Superior temporal gyrus (tissue), 1 donor: ENCODE measurements at regions not wholly inside any gene's neighbourhood (a gene's known extent, or its start where the extent isn't known, plus 50 kb on each side); places are given as distances from the start of the nearest gene placed in this dataset.
A peak's percentile ranks its signal among the peaks of the same experiment; 100 is the strongest.

ENCODE experiments used
- DNase-seq: peaks from one replicate; pipeline ENCODE4 v3.0.0-alpha.2; 2016; ENCODE audit errors: extremely low spot score

DNA sequence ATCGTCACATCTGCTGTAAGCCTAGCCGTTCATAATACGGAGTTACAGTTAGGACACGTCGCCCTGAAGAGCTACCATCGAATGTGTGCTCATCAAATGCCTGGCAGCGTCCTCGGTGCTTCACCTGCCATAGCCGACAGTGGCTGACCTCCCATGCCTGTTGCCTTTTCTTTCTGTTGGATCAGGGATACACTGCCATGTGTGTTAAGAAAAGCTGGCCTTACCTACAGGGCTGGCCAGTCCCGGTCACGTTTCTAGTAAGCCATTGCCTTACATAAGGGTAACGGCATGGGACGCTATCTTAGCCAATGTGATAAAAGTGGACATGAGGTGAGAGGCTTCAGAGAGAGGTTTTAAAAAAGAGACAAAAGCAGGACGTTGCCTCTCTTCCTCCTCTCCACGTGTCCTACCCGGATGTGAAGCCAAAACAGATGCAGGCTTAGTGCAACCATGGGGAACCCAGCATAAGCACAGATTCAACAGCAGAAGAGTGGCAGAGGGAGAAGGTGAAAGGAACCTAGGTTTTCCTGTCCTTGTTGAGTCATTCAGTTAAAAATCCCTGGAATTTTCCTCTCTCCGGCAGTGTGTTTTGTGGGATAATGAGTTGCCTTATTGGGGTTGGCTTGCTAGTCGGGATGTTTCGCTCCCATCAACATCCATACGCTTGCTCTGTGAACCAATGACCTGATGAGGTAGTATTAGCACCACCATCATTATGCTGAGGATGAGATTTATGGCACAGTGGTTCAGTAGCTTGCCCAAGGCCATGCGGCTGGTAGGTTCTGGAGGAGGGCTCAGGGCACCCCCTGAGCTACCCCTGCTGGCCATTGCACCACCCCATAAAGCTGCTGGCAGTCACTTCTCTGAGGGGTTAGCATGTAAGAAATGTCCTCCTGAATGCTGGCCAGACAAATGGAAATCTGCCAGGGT lies 67.4 kb upstream of the B3GAT1 start:
- DNase-seq, result no peak

DNA sequence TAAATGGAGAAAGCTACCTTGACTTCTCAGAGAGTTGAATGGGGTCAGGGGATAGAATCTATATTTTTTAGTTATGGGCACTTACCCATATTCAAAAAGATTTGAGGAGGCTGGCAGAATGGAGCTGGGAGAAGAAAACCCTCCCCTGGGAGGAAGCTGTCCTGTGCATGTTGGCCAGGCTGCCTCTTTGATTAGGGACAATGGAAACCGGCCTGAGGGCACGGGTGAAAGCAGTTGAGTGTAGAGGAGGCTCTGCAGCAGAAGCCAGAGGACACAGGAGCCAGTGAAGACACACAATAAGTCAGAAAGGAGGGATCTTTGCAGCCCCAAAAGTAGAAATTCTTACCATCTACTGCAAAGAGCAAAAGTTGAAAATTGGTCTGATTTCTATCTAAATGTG lies 66.6 kb upstream of the B3GAT1 start:
- no peak for DNase-seq

DNA sequence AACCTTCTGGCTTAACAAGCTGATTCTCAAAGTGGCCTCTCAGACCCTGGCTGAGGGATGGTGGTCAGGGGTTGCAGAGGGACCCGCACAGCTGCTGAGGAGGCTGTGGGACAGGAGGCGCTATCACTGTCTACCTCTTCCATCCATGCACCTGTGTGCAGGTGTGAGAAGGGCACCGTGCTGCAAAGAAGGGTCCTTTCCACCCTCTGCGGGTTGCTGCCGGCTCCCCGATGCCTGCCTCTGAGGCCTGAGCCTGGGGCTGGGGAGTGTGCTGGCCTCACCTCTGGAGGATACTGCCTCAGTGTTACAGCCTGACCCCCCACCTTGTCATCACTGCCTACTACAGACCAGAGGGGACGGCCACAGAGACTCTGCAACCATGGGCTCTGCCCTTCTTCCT lies 66.1 kb upstream of the B3GAT1 start:
- no peak for DNase-seq

DNA sequence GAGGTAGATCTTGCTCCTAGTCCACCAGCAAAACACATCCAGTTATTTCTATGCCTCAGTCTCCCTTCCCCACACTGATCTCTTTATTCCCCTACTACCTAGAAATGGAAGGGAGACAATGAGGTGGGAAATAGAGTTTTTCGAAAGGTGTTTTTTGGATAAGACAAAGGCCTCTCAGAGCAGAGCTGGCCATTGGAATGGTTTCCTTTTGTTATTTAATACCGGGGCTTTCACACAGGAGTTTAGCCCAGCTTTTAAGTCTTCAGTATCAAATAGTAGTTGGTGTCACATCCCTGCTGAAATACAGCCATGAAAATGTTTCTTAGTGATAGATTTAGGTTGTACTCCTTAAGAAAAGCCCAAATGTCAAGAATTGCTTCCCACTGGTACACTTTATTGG lies 65.4 kb upstream of the B3GAT1 start:
- no peak for DNase-seq

DNA sequence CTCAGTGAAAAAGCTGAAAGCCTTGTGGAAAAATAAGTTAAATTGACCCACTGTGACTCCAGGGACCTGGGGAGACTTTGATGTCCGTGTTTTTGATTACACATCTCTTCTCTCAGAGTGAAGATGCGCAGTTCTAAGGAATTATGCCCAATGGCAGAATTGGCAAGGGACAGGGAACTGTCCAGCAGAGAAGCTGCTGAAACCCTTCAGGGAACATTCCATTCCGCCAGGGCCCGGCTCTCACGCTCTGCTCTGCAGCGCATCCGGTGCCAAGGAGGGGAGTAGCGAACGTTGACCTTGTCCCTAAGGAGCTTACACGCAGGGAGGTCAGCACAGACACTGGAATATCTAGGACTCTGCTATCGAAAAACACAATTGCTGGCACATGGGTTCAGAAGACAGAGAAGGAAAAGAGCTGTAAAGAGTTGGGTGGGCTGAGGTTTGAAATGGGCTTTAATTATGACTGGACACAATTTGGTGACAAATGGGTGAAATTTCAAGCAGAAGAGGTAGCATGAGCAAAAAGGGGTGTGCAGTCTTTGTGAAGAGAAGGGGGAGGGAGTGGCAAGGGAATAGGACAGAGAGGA lies 64.5 kb upstream of the B3GAT1 start:
- DNase-seq, result no peak

DNA sequence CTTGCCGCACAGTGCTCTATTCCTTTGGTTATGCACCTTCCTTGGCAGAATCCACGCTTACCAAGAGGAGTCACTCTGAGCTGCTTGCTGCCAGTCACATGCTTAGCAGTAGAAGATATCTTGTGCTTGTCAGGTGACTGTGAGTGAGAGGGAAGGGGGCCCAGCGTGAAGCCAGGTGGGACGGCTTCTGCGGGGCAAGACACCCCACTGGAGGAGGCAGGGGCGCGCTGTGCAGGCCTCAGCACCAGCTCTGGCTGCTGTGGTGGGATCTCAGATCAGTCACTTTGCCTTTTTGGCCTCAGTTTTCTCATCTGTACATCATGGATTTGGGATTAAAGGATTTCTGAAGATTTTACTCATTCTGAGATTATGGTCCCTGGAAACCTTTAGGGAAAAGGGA lies 63.9 kb upstream of the B3GAT1 start:
- no peak for DNase-seq

DNA sequence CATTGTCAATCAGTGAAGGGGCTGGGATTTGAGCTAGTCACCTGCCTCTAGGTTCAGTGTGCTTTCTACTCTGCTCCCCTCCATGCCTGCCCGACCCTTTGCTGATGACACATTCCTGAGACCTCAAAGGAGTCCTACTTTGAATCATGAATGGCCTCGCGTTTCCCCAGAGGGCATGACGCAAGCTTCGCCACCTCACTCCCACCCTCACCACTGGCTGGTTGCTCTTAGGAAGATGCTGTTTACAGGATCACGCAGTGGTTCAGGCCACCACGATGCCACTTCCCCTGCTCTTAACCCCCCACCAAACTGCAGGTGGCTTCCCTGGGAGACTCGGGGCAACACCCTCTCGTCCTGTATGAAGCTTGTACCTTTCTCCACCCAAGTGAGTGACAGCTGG lies 62.9 kb upstream of the B3GAT1 start:
- DNase-seq, result no peak

DNA sequence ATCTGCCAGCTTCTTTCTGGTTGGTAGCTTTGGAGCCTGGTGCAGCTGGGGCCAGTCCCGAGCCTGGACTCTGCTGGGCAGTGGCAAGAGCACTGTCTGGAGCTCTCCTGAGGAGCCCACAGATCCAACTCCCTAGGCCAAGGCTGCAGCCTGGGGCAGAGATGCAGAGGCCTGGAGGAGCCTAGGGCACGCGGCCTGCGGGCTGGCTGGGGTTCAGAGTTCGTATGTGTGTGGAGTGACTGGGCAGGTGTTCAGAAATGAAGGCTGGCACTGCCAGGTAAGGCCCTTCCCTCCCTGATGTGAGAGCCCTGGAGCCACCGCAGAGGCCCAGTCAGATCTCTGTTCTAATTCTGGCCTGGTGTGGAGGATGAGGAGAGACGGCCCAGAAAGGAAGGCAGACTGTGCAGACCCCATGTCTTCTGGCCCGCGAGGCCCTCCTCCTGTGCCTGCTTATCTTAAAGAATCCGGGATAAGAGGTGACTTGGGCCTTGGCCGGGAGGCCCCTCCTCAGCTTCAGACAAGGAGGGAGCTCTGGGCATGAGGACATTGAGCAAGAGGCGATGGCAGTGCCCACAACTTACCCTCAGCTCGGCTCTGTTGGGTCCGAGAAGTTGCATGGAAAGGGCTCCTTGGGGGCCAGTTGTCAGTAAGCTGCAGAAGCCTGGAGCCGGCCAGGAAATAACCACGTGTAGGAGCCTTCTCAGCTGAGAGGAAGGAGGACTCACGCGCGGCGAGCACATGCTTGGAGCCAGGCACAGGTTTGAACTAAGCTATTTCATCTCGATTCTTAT lies 62.2 kb upstream of the B3GAT1 start:
- no peak for DNase-seq

DNA sequence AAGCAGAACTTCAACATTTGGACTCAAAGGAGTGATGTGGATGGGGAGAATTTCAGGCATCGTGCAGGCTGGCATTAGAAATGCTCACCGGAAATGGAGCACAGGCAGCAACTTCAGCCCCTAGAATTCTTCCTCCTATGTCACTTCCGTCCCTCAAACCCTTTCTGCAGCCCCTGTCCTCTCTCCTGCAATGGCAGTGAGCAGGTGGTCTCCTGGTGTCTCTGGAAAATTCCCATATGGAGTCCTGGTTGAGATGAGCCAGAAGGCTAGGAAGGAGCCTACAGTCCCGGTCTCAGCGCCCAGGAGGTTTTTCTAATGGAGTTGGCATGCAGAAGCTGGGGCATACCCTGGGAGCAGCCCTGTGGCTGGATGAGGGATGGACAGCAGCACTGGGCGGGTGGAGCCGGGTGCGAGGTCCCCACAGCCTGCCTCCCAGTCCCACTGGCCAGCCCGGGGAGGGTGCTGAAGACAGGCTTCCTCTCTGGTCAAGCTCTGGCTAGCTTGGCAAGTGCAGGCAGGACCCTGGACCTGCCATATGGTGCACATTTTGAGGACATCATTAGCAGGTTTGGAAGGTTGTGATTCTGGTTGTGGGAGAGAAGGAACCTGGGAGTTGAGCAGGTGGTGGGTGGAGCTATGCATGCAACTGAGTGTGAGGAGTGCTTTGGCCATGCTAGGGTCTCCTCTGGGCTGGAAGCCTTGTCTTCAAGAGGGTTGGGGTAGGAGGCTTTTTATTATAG lies 59.8 kb upstream of the B3GAT1 start:
- no peak for DNase-seq

DNA sequence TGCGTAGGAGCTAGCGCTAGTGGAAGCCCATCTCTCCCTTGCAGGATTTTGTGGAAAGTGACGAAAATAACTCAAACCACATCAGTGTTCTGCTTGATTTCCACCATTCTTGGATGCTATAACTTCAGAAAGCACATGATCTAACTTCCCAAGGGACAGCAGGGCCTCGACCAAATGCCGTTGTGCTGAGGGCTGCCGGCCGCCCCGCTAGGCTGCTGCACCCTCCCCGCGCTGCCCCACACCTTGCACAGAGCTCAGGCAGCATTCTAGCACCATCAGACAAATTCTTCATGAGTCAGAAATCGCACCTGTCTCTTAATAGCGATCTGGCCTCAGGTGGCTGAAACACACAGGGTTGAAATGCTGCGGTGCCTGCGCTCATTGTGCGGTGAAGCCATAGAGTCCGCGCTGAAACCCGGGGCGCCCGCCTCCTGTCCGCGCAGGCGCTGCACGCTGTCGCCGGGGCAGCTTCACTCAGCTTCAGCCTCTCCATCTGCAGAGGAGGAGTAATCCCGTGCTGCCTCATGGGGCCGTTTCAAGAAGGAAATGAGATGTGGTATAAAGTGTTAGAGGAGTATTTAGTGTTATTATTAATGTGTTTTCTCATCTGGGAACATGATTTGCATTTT lies 59.2 kb upstream of the B3GAT1 start:
- peak; percentile 73 for DNase-seq

DNA sequence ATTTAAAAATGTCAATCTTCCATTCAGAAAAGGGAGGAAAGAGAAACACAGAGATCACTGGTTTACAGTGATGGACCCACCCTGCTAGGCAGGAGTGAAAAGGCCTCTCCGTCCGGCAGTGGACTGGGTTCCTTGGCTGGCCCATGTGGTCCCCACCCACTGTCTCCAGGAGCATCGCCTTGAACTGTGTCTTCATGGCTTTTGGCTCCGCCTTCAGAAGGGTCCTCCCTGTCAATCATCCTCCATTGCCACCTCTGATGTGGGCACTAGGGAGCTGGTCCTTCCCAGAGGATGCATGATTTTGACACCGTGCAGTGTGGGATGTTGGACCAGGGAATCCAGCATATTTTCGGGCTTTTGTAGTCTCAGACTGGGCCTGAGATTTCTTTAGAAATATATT lies 58.2 kb upstream of the B3GAT1 start:
- no peak for DNase-seq

DNA sequence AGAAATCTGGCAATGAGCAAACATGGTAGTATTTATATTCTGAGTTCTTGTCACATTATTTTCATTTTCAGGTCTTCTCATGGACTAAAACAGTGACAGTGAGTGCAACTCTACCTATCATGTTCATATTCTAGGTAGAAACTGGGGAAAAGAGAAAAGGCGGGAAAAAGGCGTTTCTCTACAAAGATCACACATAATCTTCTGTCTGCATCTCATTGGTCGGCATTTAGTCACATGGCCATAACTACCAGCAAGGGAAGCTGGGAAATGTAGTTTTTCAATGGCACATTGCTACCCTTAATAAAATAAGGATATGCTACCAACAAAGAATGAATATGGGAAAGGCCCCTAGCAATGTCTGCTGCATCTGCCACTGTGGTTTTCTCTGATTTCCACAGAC lies 57.6 kb upstream of the B3GAT1 start:
- peak; percentile 75 for DNase-seq

DNA sequence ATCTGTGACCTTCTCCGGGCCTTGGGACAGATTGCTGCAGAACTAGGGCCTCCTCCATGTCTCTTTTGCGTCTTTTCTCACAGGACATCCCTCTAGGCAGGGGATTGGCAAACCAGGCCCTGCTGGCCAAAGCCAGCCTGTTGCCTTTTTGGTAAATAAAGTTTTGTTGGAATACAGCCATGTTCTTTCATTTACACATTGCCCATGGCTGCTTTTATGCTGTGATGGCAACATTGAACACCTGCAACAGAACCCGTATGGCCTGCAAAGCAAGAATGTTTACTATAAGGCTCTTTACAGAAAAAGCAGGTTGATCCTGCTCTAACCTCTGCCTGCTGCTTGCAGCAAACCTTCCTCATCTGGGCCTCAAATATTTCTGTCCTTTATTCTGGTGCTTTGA lies 56.8 kb upstream of the B3GAT1 start:
- DNase-seq, result no peak

DNA sequence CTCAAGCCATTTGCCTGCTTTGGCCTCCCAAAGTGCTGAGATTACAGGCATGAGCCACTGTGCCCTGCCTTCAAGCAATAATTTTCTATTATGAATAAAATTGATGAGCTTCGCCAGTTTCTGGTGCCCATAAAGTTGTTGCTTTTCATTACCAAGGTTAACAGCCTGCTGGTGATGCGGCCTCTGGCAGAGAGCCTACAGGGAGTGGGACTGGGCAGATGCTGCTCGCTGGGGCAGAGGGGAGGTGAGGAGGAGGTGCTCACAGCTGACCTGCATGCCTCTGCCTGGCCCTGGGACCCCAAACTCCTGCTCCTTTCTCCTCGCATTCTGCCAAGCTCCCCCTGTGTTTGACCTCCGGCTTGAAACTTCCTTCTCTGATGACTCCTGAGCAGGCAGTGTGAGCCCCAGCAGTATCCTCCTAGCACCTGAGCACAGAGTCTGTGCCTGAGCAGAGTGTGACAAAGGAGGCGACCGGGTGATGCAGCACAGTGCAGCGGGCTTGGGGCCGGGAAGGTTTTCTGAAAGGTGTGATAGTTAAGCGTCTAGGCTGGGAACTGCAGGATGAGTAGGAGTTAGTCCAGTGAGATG lies 56.1 kb upstream of the B3GAT1 start:
- DNase-seq, result no peak

DNA sequence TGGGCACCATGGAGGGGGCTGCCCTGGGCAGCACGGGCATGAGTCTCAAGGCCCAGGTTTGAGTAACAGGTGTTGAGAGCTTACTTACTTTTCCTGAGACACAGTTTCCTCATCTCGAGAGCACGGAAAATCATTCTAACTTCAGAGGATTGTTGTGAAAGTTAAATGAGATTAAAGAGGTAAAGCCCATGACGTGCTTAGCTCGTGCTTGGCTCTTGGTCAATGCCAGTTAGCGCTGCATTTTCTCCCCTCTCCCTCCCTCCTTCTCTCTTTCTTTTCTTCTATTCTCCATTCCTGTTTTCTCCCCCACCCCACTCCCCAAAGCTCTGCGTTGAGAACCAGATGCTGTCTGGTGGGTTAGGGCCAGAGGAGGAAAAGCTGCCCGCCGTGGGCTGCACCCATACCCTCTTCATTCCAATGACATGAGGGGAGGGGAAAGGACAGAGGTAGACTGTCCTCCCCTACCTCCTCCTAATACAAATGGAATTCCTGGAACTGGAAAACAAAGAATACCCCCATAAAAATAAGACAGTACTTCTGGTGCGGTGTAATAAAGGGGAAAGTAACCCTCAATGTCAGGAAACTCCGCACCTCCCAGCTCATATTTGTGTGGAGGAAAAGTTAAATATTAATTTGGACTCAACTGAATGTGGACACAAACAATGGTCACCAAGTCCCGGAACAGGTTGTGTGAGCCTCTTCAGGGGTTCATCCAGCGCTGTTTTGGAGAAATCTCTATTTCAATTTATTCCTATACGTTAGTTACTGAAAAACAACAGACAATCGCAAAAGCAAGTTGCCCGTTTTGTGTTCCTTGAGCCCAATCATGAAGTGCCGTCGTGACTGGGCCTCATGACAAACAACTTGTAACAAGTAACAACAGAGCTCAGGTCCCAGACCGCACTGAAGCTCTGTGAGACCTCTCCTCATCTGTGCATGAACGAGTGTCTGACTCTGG lies 54.8 kb upstream of the B3GAT1 start:
- no peak for DNase-seq

DNA sequence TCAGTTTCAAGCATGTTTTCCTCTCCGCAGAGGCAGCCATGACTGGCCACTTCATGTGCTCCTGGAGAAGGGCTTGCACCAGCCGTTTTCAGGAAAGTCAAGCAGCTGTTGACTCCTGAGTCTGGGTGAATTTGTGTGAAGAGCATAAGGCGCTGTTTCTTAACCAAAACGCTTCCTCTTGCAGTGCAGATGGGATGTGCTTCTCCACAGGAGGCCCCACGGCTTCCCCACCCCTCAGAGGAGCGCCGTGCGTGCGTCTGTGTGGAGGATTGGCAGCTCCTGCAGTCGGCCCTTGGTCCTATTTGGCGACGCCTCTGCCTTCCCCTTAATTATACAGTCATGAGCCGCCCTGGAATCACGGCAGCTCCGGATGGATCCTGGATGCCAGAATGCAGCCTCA lies 54.1 kb upstream of the B3GAT1 start:
- no peak for DNase-seq

DNA sequence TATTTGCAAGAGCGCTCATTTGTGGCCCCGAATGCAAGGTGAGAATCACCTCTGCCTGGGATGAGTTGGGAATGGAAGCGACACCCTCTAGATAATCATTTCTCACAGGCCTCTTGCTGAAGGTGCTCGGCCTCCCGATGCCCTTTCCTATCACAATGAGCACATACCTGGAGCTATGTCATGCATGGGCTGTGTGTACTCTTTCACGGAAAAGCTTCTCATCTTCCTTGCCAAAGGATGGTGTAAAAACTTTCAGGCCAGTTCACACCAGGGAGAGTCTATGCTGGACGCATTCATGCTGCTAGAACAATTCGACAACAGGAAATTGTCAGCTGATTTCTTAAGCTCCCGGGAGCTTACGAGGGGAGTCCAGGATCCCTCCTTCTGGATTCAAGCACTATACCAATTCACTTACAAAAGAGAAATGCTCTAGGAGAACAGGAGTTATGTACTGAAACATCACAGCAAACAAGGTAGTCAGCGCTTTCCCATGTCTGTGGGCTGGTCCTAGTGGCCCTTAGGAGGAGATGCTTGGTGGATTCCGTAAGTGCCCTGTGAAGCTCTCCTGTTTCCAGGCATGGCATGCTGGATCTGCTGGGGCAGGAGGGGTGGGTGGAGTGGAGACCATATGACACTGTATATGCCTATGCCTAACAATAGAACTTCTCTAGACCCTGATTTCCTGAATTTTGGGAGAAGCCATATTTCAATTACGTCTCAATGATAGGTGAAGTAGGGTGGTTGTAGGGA lies 53.1 kb upstream of the B3GAT1 start:
- no peak for DNase-seq

DNA sequence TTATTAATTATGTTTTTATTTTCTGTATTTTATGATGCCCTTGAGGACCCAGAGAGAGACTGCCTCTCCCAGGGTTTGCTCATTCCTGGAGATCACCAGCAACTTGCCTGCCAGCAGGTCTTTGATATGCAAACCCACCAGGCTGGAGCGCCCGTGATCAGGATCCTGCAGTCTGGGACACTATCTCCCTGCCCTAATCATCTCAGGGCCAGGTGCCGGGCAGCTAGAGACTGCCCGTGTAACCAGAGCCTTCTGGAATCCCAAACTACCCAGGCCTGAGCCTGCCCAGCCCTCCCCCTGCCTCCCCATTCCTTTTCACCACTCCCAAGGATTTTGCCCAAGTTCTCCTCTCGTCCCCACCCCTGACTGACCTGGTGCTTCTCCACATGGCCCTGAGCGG lies 52.2 kb upstream of the B3GAT1 start:
- DNase-seq, result no peak

DNA sequence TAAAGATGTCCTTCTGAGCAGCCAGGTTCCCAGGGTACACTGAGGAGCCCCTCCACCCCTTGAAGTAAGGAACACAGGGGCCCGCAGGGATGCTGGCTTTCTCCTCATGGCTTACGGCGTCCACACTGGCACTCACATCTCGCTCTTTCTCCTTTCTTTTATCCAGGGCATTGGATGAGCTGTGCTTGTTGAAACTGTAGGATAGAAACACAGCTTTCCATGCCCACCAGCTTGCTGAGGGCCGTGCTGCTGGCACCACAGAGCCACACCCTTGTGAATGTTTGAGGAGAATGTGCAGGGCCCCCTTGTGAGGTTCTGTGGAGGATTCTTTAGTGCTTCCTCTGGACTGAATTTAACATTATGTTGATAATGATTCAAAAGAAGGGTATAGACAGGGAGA lies 51.7 kb upstream of the B3GAT1 start:
- no peak for DNase-seq
